Skin of body (tissue), 1 donor: ENCODE measurements at regions not wholly inside any gene's neighbourhood (a gene's known extent, or its start where the extent isn't known, plus 50 kb on each side); places are given as distances from the start of the nearest gene placed in this dataset.
"Not testable (repeated sequence)": the region's sequence is repeated elsewhere in the genome, so short reads cannot be mapped to it uniquely, and the experiment has no call there.

ENCODE experiments used
- DNase-seq: peaks from one replicate; lab custom pipeline; 2025; lab: John Stamatoyannopoulos, UW

DNA sequence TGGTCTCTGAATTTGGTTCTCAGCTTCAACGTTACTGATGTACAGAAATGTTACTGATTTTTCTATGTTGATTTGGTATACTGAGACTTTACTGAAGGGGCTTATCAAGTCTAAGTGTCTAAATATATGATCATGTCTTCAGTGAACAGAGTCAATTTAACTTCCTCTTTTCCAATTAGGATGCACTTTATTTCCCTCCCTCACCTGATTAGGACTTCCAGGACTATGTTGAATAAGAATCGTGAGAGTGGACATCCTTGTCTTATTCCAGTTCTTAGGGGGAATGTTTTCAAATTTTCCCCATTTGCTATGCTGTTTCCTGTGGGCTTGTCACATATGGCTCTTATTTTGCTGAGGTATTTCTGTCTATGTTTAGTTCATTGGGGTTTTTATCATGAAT, 349.5 kb downstream of the PRR16 start:
- no peak for DNase-seq

DNA sequence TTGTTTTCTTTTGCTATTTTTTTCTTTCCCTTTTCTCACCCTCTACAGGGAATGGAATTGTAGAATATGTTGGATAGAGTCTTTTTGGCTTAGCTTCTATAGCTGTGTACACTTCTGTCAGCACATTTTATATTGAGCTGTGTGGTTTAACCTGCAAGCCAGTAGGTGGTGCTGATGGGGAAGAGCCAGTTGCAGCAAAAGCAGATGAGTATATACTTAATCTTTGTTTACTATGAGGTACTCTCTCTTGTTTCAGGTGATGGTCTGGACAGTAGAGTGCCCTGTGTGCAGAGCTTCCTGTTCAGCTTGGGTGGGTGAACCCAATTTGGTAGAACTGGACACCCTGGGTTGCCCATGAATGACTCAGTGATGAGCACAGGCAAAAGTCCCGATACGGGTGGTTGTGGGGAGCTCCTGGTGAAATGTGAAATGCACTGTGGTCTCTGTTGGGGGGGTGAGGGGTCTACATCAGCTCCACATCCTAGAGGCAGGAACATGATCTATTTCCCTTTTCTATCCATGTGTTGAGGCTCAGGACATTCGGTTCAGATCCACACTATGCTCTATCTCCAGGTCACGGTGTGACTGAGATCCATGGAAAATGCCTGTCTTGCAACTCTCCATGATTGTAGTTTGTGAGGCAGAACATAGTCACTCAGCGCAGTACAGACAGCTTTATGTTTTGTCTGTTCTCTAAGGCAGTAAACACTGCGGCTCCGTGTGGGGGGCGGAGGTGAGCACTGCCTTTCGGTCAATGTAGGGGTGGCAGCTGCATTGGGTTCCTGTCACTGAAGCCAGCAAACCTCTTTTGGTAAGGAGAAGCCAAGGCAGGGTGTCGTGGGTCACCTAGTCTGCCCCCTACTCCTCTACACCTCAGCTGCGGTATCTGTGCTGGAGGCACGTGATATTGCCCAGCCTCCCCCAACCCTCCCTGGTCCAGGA, 353.2 kb downstream of the PRR16 start:
- DNase-seq: no peak

DNA sequence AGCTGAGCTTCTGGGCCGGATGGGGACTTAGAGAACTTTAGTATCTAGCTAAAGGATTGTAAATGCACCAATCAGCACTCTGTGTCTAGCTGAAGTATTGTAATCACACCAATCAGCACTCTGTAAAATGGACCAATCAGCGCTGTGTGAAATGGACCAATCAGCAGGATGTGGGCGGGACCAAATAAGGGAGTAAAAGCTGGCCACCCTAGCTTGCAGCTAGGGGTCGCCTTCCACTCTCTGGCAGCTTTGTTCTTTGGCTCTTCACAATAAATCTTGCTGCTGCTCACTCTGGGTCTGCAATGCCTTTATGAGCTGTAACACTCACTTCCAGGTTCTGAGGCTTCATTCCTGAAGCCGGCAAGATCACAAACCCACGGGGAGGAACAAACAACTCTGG, 354.0 kb downstream of the PRR16 start:
- DNase-seq: no peak

- no peak for DNase-seq
Measured at GRCh38 chr5:120823328-120823727, 359.2 kb downstream of the PRR16 start.

GRCh38 chr5:120831646-120832045, 367.5 kb downstream of the PRR16 start:
- not testable (repeated sequence) for DNase-seq

- no peak for DNase-seq
Measured at GRCh38 chr5:120841830-120842229, 377.7 kb downstream of the PRR16 start.

GRCh38 chr5:120843390-120843980, 379.4 kb downstream of the PRR16 start:
- DNase-seq: no peak

DNA sequence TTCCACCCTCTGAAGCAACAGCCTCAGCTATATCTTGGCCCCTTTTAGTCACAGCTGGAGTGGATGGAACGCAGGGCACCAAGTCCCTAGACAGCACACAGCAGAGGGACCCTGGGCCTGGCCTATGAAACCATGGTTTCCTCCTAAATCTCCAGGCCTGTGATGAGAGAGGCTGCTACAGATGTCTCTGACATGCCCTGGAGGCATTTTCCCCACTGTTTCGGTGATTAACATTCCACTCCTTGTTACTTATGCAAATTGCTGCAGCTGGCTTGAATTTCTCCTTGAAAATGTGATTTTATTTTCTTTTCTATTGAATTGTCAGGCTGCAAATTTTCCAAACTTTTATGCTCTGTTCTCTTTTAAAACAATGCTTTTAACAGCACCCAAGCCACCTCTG, 384.8 kb downstream of the PRR16 start:
- DNase-seq: no peak

DNA sequence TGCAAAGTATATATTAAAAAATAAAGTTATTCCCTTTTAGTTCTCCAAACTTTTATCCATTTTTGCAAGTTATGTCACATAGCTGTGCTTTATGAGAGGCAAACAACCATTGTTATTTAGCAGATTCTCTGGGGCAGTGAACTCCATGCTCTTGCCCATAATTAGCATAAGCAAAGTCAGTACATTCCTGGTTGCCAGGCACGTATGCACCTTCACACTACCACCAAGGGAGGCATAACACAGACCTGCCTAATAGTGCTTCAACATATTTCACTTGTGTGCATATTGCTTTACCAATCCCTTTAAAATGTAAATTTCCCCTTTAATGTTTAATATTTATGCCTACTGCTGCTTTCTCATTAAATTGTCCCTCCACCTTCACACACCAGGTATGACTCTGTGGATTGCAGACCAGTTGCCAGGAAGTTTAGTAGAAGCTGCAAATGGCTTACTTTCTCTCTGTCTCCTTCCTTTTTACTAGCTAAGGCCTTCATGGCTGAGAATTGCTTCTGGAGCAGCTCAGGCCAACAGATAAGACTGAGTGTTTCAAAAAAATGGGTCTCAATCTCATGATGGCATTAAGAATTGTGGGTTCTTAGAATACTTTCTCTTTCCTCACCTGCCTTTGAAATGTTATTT, 388.2 kb downstream of the PRR16 start:
- DNase-seq: no peak

DNA sequence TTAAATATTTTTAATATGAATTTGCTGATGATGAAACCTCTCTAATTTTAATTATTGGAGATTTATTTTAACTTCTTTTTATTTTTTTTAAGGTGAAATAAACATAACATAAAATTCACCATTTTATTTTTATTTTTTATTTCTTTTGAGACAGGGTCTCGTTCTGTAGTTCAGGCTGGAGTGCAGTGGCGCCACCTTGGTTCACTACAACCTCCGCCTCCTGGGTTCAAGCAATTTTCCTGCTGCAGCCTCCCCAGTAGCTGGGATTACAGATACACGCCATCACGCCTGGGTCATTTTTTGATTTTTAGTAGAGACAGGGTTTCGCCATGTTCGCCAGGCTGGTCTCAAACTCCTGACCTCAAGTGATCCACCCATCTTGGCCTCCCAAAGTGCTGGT, 402.9 kb downstream of the PRR16 start:
- no peak for DNase-seq

DNA sequence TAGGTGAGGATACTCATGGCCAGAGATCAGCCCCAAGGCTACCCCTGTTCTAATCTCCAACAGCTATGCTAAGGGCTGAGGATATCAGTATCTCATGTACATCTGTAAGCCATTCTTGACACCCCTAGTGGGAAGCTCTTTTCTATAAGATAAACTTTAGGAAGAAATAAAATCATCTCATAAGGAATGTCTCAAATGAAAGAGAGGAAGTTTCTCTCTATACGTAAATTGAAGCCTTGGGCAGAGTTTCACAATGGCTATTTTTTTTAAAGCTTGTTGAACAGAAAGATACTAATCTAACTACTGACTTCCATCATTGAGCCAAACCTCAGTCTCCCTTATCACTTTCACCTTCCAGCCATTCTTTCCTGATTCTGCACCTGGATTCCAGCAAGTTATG, 405.7 kb downstream of the PRR16 start:
- DNase-seq: no peak

- no peak for DNase-seq
Measured at GRCh38 chr5:120872297-120872696, 408.2 kb downstream of the PRR16 start.

- no peak for DNase-seq
Measured at GRCh38 chr5:120873083-120873482, 409.0 kb downstream of the PRR16 start.

GRCh38 chr5:120874081-120874862, 410.2 kb downstream of the PRR16 start:
- no peak for DNase-seq

- no peak for DNase-seq
Measured at GRCh38 chr5:120882038-120882775, 418.1 kb downstream of the PRR16 start.

DNA sequence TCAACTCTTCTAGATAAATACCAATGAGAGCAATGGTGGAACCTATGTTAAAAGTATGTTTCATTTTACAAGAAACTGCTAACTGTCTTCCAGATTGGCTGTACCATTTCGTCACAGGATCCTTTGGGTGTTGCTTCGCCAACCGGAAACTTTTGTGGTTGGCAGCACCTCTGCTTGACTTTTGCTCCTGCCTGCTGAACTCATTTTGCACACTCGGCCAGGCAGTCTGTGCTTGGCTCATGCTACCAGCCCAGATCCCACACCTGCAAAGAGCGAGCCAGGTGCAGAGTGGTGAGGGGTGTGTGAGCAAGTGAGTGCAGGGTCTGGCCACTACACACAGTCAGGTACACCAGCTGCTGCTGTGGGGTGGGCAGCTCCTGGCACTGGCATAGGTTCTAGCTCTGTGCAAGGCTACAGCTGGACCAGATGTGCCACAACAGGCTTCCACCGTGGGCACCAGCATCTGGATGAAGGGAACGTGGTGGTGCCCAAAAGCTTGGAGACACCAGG, 422.3 kb downstream of the PRR16 start:
- no peak for DNase-seq

DNA sequence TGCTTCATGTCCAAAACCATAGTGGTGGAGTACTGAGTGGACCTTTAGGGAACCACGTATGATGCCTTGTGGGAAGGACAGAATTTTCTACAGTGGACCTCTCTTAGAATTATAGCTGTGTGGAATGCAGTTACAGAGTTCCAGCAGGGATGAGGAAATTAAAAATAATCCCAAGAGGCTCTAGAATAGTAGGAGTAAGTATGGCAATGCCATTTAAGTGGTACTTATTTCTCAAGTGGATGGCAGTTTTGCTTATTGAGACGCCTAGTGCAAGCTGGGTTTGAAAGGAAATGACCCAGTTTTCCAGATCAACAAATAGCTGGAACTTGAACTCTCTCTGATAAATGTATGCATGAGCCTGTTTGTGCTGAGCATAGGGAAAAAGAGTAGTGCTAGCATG, 431.6 kb downstream of the PRR16 start:
- DNase-seq: no peak

DNA sequence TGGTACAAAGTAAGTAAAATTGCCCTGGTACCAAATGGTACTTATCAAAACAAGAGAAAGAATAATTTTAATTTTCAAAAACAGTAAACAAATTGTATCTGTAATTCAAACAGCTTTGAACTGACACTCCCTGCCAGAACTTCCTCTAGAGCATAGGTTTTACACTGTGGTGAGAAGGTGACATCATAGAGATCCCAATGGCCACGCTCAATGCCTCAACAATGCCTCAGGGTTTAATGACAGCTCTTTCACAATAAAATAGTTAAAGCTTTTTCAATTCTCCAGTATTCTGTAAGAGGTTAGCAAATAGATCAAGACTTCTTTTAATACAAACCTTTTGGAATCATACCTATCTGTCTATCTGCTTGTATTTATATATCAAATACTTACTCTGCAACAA, 437.1 kb downstream of the PRR16 start:
- no peak for DNase-seq

GRCh38 chr5:120907953-120908352, 443.9 kb downstream of the PRR16 start:
- DNase-seq: no peak

DNA sequence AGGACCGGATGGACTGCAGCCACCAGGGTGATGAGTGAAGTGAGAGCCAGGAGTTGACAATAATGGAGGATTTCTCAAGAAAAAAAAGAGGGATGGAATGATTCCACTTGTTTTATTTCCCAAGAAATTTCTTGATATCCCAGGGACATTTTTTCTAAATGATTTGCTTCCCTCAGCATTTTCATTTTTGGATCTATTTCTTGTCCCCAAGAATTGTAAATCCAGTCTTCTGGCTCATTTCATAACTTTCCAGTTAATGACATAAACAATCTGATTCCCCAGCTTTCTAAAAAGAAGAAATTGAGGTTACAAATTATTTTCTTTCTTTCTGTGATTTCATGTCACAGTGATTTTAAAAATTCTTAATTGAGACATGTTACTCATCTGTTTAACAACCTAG, 446.5 kb downstream of the PRR16 start:
- DNase-seq: no peak

GRCh38 chr5:120913396-120913795, 449.3 kb downstream of the PRR16 start:
- no peak for DNase-seq
